Memory B cell (primary cell): ENCODE measurements at regions not wholly inside any gene's neighbourhood (a gene's known extent, or its start where the extent isn't known, plus 50 kb on each side); places are given as distances from the start of the nearest gene placed in this dataset.
"Not testable (repeated sequence)": the region's sequence is repeated elsewhere in the genome, so short reads cannot be mapped to it uniquely, and the experiment has no call there.

Source experiments
- ATAC-seq: fragments of 150-1000 bp; cut with Tn5 transposase; 2 replicates; pipeline ENCODE4 v1.10.0; 2021; ENCODE audit warnings: low read depth, mild to moderate bottlenecking, moderate library complexity
- DNase-seq, 2 donors: peaks; one replicate each; pipeline ENCODE4 v3.0.0; 2022; ENCODE audit warnings: low spot score in 2 of 2
- H3K27ac Mint-ChIP-seq: one replicate; pipeline ENCODE4 v1.8.0; 2022; ENCODE audit warnings: mild to moderate bottlenecking, moderate library complexity, mixed read lengths
- H3K27me3 Mint-ChIP-seq: one replicate; pipeline ENCODE4 v1.8.0; 2022; ENCODE audit warnings: mixed read lengths
- H3K36me3 Mint-ChIP-seq: one replicate; pipeline ENCODE4 v1.8.0; 2022; ENCODE audit warnings: mild to moderate bottlenecking, mixed read lengths
- H3K4me1 Mint-ChIP-seq: one replicate; pipeline ENCODE4 v1.8.0; 2022; ENCODE audit warnings: mixed read lengths
- H3K4me3 Mint-ChIP-seq: one replicate; pipeline ENCODE4 v1.8.0; 2022; ENCODE audit warnings: mild to moderate bottlenecking, moderate library complexity, mixed read lengths
- H3K9me3 Mint-ChIP-seq: one replicate; pipeline ENCODE4 v1.8.0; 2022; ENCODE audit warnings: mixed read lengths

GRCh38 chr1:168490306-168490705 lies 53.5 kb downstream of the XCL2 start:
- Mint-ChIP-seq H3K9me3 (no peaks in the 10 kb centered on the region), H3K27ac (no peak overlapping the region), H3K4me3 (no peak overlapping the region), H3K27me3 (no peaks in the 10 kb centered on the region), H3K4me1 (no peaks in the 10 kb centered on the region), H3K36me3 (no peaks in the 10 kb centered on the region)
- DNase-seq (no peak), ATAC-seq (no peak)

- DNase-seq: no peak
- Mint-ChIP-seq H3K4me1 (no peaks in the 10 kb centered on the region), H3K36me3 (no peaks in the 10 kb centered on the region), H3K27me3 (peaks cover 3% of the 10 kb centered on the region), H3K9me3 (no peaks in the 10 kb centered on the region), H3K4me3 (no peak overlapping the region), H3K27ac (no peak overlapping the region)
- no peak for ATAC-seq
These were observed 55.7 kb downstream of the XCL2 start for GRCh38 chr1:168488138-168488537.

GRCh38 chr1:168486820-168487219 lies 57.0 kb downstream of the XCL2 start:
- H3K36me3 Mint-ChIP-seq, H3K27ac Mint-ChIP-seq, H3K4me1 Mint-ChIP-seq, H3K9me3 Mint-ChIP-seq, H3K4me3 Mint-ChIP-seq, ATAC-seq, H3K27me3 Mint-ChIP-seq, DNase-seq: not testable (repeated sequence)

- no peak overlapping the region for H3K27ac Mint-ChIP-seq
- DNase-seq (no peak), ATAC-seq (no peak)
- H3K36me3 Mint-ChIP-seq: no peaks in the 10 kb centered on the region
- H3K9me3 Mint-ChIP-seq: no peaks in the 10 kb centered on the region
- H3K4me3 Mint-ChIP-seq: no peak overlapping the region
- H3K4me1 Mint-ChIP-seq: no peaks in the 10 kb centered on the region
- H3K27me3 Mint-ChIP-seq: peaks cover 11% of the 10 kb centered on the region
These were observed 58.7 kb downstream of the XCL2 start for GRCh38 chr1:168485048-168485447.

GRCh38 chr1:168484083-168484482 lies 59.7 kb downstream of the XCL2 start:
- DNase-seq (no peak), ATAC-seq (no peak)
- H3K36me3 Mint-ChIP-seq: no peaks in the 10 kb centered on the region
- H3K9me3 Mint-ChIP-seq: no peaks in the 10 kb centered on the region
- no peak overlapping the region for H3K4me3 Mint-ChIP-seq
- H3K4me1 Mint-ChIP-seq: no peaks in the 10 kb centered on the region
- H3K27ac Mint-ChIP-seq: peak overlapping the region; percentile 3
- peaks cover 12% of the 10 kb centered on the region for H3K27me3 Mint-ChIP-seq

GRCh38 chr1:168483539-168483938 lies 60.3 kb downstream of the XCL2 start:
- ATAC-seq (no peak), DNase-seq (no peak)
- Mint-ChIP-seq H3K4me3 (no peak overlapping the region), H3K9me3 (no peaks in the 10 kb centered on the region), H3K27me3 (peaks cover 12% of the 10 kb centered on the region), H3K4me1 (no peaks in the 10 kb centered on the region), H3K27ac (no peak overlapping the region), H3K36me3 (no peaks in the 10 kb centered on the region)

GRCh38 chr1:168482106-168482505 lies 61.7 kb downstream of the XCL2 start:
- Mint-ChIP-seq H3K27ac (no peak overlapping the region), H3K4me3 (no peak overlapping the region), H3K27me3 (peaks cover 12% of the 10 kb centered on the region), H3K4me1 (no peaks in the 10 kb centered on the region), H3K9me3 (no peaks in the 10 kb centered on the region), H3K36me3 (no peaks in the 10 kb centered on the region)
- DNase-seq (no peak), ATAC-seq (no peak)

- H3K9me3 Mint-ChIP-seq: no peaks in the 10 kb centered on the region
- DNase-seq: no peak
- no peak overlapping the region for H3K4me3 Mint-ChIP-seq
- peaks cover 13% of the 10 kb centered on the region for H3K27me3 Mint-ChIP-seq
- no peak for ATAC-seq
- H3K27ac Mint-ChIP-seq: no peak overlapping the region
- H3K4me1 Mint-ChIP-seq: no peaks in the 10 kb centered on the region
- H3K36me3 Mint-ChIP-seq: no peaks in the 10 kb centered on the region
These were observed 62.2 kb downstream of the XCL2 start for GRCh38 chr1:168481586-168481985.

- Mint-ChIP-seq H3K27me3 (peaks cover 16% of the 10 kb centered on the region), H3K4me3 (no peak overlapping the region), H3K4me1 (no peaks in the 10 kb centered on the region), H3K36me3 (no peaks in the 10 kb centered on the region), H3K9me3 (no peaks in the 10 kb centered on the region), H3K27ac (no peak overlapping the region)
- ATAC-seq (no peak), DNase-seq (no peak)
These were observed 62.8 kb downstream of the XCL2 start for GRCh38 chr1:168480997-168481396.

GRCh38 chr1:168477792-168478191 lies 66.0 kb downstream of the XCL2 start:
- no peak overlapping the region for H3K4me3 Mint-ChIP-seq
- peaks cover 13% of the 10 kb centered on the region for H3K27me3 Mint-ChIP-seq
- no peak for ATAC-seq

GRCh38 chr1:168476588-168477385 lies 67.0 kb downstream of the XCL2 start:
- no peak overlapping the region for H3K27ac Mint-ChIP-seq
- no peaks in the 10 kb centered on the region for H3K4me1 Mint-ChIP-seq
- ATAC-seq (no peak), DNase-seq (no peak)
- no peaks in the 10 kb centered on the region for H3K36me3 Mint-ChIP-seq
- no peak overlapping the region for H3K4me3 Mint-ChIP-seq
- peaks cover 5% of the 10 kb centered on the region for H3K9me3 Mint-ChIP-seq
- H3K27me3 Mint-ChIP-seq: peaks cover 9% of the 10 kb centered on the region

More at GRCh38 chr1:168477792-168478191, 66.0 kb downstream of the XCL2 start:
- DNase-seq: no peak
- Mint-ChIP-seq H3K9me3 (peaks cover 4% of the 10 kb centered on the region), H3K36me3 (no peaks in the 10 kb centered on the region), H3K4me1 (no peaks in the 10 kb centered on the region), H3K27ac (no peak overlapping the region)

GRCh38 chr1:168474322-168474721 lies 69.5 kb downstream of the XCL2 start:
- no peak overlapping the region for H3K27ac Mint-ChIP-seq
- no peak for DNase-seq
- peaks cover 5% of the 10 kb centered on the region for H3K9me3 Mint-ChIP-seq
- no peaks in the 10 kb centered on the region for H3K36me3 Mint-ChIP-seq
- no peaks in the 10 kb centered on the region for H3K4me1 Mint-ChIP-seq
- no peak for ATAC-seq
- no peak overlapping the region for H3K4me3 Mint-ChIP-seq
- H3K27me3 Mint-ChIP-seq: peaks cover 4% of the 10 kb centered on the region

- Mint-ChIP-seq H3K4me3 (no peak overlapping the region), H3K27ac (no peak overlapping the region), H3K27me3 (peaks cover 4% of the 10 kb centered on the region), H3K4me1 (no peaks in the 10 kb centered on the region), H3K9me3 (peaks cover 5% of the 10 kb centered on the region), H3K36me3 (no peaks in the 10 kb centered on the region)
- DNase-seq: no peak
- ATAC-seq: no peak
These were observed 70.7 kb downstream of the XCL2 start for GRCh38 chr1:168473126-168473525.

- Mint-ChIP-seq H3K27me3 (peaks cover 4% of the 10 kb centered on the region), H3K9me3 (peaks cover 5% of the 10 kb centered on the region), H3K4me3 (no peak overlapping the region), H3K4me1 (no peaks in the 10 kb centered on the region), H3K27ac (no peak overlapping the region), H3K36me3 (no peaks in the 10 kb centered on the region)
- no peak for ATAC-seq
- no peak for DNase-seq
These were observed 71.6 kb downstream of the XCL2 start for GRCh38 chr1:168472223-168472622.

GRCh38 chr1:168470901-168471431 lies 72.8 kb downstream of the XCL2 start:
- no peaks in the 10 kb centered on the region for H3K36me3 Mint-ChIP-seq
- H3K27ac Mint-ChIP-seq: no peak overlapping the region
- peaks cover 5% of the 10 kb centered on the region for H3K9me3 Mint-ChIP-seq
- H3K4me3 Mint-ChIP-seq: no peak overlapping the region
- no peak for DNase-seq
- H3K27me3 Mint-ChIP-seq: no peaks in the 10 kb centered on the region
- peaks cover 10% of the 10 kb centered on the region for H3K4me1 Mint-ChIP-seq
- no peak for ATAC-seq
